HEK293 (cell line): ENCODE measurements at regions not wholly inside any gene's neighbourhood (a gene's known extent, or its start where the extent isn't known, plus 50 kb on each side); places are given as distances from the start of the nearest gene placed in this dataset.

Source experiments
- CTCF ChIA-PET: fragments of 350-600 bp; formaldehyde crosslinking; extraction: SDS; loops from one replicate; lab custom pipeline; 2021; ENCODE audit warnings: antibody characterized with exemption; lab: Yijun Ruan, JAX
- POLR2A ChIA-PET: fragments of 300-600 bp; formaldehyde crosslinking; extraction: SDS; loops from one replicate; lab custom pipeline; 2020; ENCODE audit warnings: antibody characterized with exemption, inconsistent platforms; lab: Yijun Ruan, JAX
- H3K27ac ChIP-seq: fragments of 200-500 bp; sonication (Bioruptor generic); 2 replicates; pipeline ENCODE4 v1.5.1; 2014; ENCODE audit warnings: low read depth, low read length, control low read depth, inconsistent platforms; ENCODE audit errors: extremely low read depth
- H3K36me3 ChIP-seq, 2 experiments: fragments of 200-500 bp in 1 of 2; sonication (Bioruptor generic) in 1 of 2; 1 replicate in 1 of 2; 2 replicates in 1 of 2; pipeline ENCODE4 v1.5.1; 2014 to 2017; ENCODE audit warnings: inconsistent platforms in 2 of 2, low read length in 2 of 2; ENCODE audit not compliant: control insufficient read depth in 2 of 2, insufficient read depth in 1 of 2
- H3K4me1 ChIP-seq: fragments of 200-500 bp; sonication (Bioruptor generic); 2 replicates; pipeline ENCODE4 v1.5.1; 2014; ENCODE audit warnings: mild to moderate bottlenecking, low read length, inconsistent platforms; ENCODE audit not compliant: control insufficient read depth, insufficient read depth
- H3K4me3 ChIP-seq: 2 replicates; pipeline ENCODE4 v1.5.1; 2011; ENCODE audit warnings: low read depth, mild to moderate bottlenecking, control low read depth, low read length, moderate library complexity
- H3K9me3 ChIP-seq: fragments of 200-500 bp; sonication (Bioruptor generic); 2 replicates; pipeline ENCODE4 v1.5.1; 2014; ENCODE audit warnings: low read depth, low read length, inconsistent platforms; ENCODE audit not compliant: control insufficient read depth, insufficient read depth
- GLIS2 ChIP-seq: fragments of 450-650 bp; formaldehyde crosslinking; IDR thresholded peaks from 2 replicates; pipeline ENCODE4 v1.5.1; 2016; ENCODE audit warnings: missing biosample characterization, missing genetic modification characterization
- KLF1 ChIP-seq: fragments of 450-650 bp; formaldehyde crosslinking; IDR thresholded peaks from 2 replicates; pipeline ENCODE4 v1.5.1; 2016; ENCODE audit warnings: missing biosample characterization, missing genetic modification characterization
- KLF16 ChIP-seq: fragments of 450-650 bp; formaldehyde crosslinking; IDR thresholded peaks from 2 replicates; pipeline ENCODE4 v1.5.1; 2017; ENCODE audit warnings: missing biosample characterization, missing genetic modification characterization
- MYNN ChIP-seq: fragments of 450-650 bp; formaldehyde crosslinking; IDR thresholded peaks from 2 replicates; pipeline ENCODE4 v1.5.1; 2016; ENCODE audit warnings: missing biosample characterization, missing genetic modification characterization, borderline replicate concordance
- OVOL3 ChIP-seq: fragments of 450-650 bp; formaldehyde crosslinking; IDR thresholded peaks from 2 replicates; pipeline ENCODE4 v1.5.1; 2016; ENCODE audit warnings: missing biosample characterization, missing genetic modification characterization
- PATZ1 ChIP-seq: fragments of 450-650 bp; formaldehyde crosslinking; IDR thresholded peaks from 2 replicates; pipeline ENCODE4 v1.5.1; 2016; ENCODE audit warnings: missing biosample characterization, missing genetic modification characterization
- SCRT1 ChIP-seq: fragments of 450-650 bp; formaldehyde crosslinking; IDR thresholded peaks from 2 replicates; pipeline ENCODE4 v1.5.1; 2016; ENCODE audit warnings: missing biosample characterization, missing genetic modification characterization, borderline replicate concordance
- WT1 ChIP-seq: fragments of 450-650 bp; formaldehyde crosslinking; IDR thresholded peaks from 2 replicates; pipeline ENCODE4 v1.5.1; 2016; ENCODE audit warnings: missing biosample characterization, missing genetic modification characterization
- YY1 ChIP-seq: fragments of 450-650 bp; formaldehyde crosslinking; IDR thresholded peaks from 2 replicates; pipeline ENCODE4 v1.5.1; 2018; ENCODE audit warnings: missing biosample characterization, missing genetic modification characterization
- YY2 ChIP-seq: fragments of 450-650 bp; formaldehyde crosslinking; IDR thresholded peaks from 2 replicates; pipeline ENCODE4 v1.5.1; 2016; ENCODE audit warnings: missing biosample characterization, missing genetic modification characterization
- ZBTB20 ChIP-seq: fragments of 450-650 bp; formaldehyde crosslinking; IDR thresholded peaks from 2 replicates; pipeline ENCODE4 v1.5.1; 2016; ENCODE audit warnings: missing biosample characterization, missing genetic modification characterization
- ZNF169 ChIP-seq: fragments of 450-650 bp; formaldehyde crosslinking; IDR thresholded peaks from 2 replicates; pipeline ENCODE4 v1.5.1; 2016; ENCODE audit warnings: missing biosample characterization, missing genetic modification characterization
- ZNF184 ChIP-seq: fragments of 450-650 bp; IDR thresholded peaks from 2 replicates; pipeline ENCODE4 v1.5.1; 2018; ENCODE audit warnings: missing biosample characterization, mild to moderate bottlenecking, missing genetic modification characterization
- ZNF202 ChIP-seq: fragments of 450-650 bp; formaldehyde crosslinking; IDR thresholded peaks from 2 replicates; pipeline ENCODE4 v1.5.1; 2016; ENCODE audit warnings: missing biosample characterization, missing genetic modification characterization, borderline replicate concordance
- ZNF211 ChIP-seq: fragments of 450-650 bp; formaldehyde crosslinking; IDR thresholded peaks from 2 replicates; pipeline ENCODE4 v1.5.1; 2016; ENCODE audit warnings: low read depth, missing biosample characterization, missing genetic modification characterization
- ZNF23 ChIP-seq: fragments of 450-650 bp; formaldehyde crosslinking; IDR thresholded peaks from 2 replicates; pipeline ENCODE4 v1.5.1; 2016; ENCODE audit warnings: missing biosample characterization, missing genetic modification characterization, borderline replicate concordance
- ZNF248 ChIP-seq: fragments of 450-650 bp; formaldehyde crosslinking; IDR thresholded peaks from 2 replicates; pipeline ENCODE4 v1.5.1; 2017; ENCODE audit warnings: missing biosample characterization, missing genetic modification characterization
- ZNF302 ChIP-seq: fragments of 450-650 bp; formaldehyde crosslinking; IDR thresholded peaks from 2 replicates; pipeline ENCODE4 v1.5.1; 2016; ENCODE audit warnings: missing biosample characterization, missing genetic modification characterization, low read depth
- ZNF354C ChIP-seq: fragments of 450-650 bp; formaldehyde crosslinking; IDR thresholded peaks from 2 replicates; pipeline ENCODE4 v1.5.1; 2016; ENCODE audit warnings: missing biosample characterization, missing genetic modification characterization, low read depth, borderline replicate concordance
- ZNF510 ChIP-seq: fragments of 450-650 bp; formaldehyde crosslinking; IDR thresholded peaks from 2 replicates; pipeline ENCODE4 v1.5.1; 2018; ENCODE audit warnings: mild to moderate bottlenecking, missing genetic modification characterization, missing biosample characterization; ENCODE audit not compliant: insufficient replicate concordance
- ZNF600 ChIP-seq: fragments of 450-650 bp; formaldehyde crosslinking; IDR thresholded peaks from 2 replicates; pipeline ENCODE4 v1.5.1; 2016; ENCODE audit warnings: missing biosample characterization, missing genetic modification characterization
- ZNF626 ChIP-seq: fragments of 450-650 bp; sonication (Bioruptor Pico); formaldehyde crosslinking; IDR thresholded peaks from 2 replicates; pipeline ENCODE4 v1.5.1; 2018; ENCODE audit warnings: missing biosample characterization, missing genetic modification characterization, inconsistent platforms
- ZNF654 ChIP-seq: fragments of 450-650 bp; formaldehyde crosslinking; IDR thresholded peaks from 2 replicates; pipeline ENCODE4 v1.5.1; 2016; ENCODE audit warnings: low read depth, missing biosample characterization, missing genetic modification characterization
- ZNF660 ChIP-seq: fragments of 450-650 bp; IDR thresholded peaks from 2 replicates; pipeline ENCODE4 v1.5.1; 2018; ENCODE audit warnings: missing biosample characterization, mild to moderate bottlenecking, missing genetic modification characterization
- TF ChIP-seq, protein P1 (sequence below): fragments of 450-650 bp; formaldehyde crosslinking; IDR thresholded peaks from 2 replicates; pipeline ENCODE4; 2016; ENCODE audit warnings: missing biosample characterization, missing genetic modification characterization

- no peak overlapping the region for H3K27ac ChIP-seq
- H3K4me3 ChIP-seq = no peak overlapping the region
- H3K9me3 ChIP-seq = no peaks in the 10 kb centered on the region
- ChIA-PET POLR2A (no interaction called here), CTCF (interaction anchor here (0.7 kb wide), 1 partner anchor 41 kb away, joined by 4 read pairs; no protein-coding TSS in a partner anchor)
- TF ChIP-seq ZNF654 (no peak), ZNF248 (tag by site-specific recombination) (no peak), WT1 (tag by site-specific recombination) (no peak), GLIS2 (tag by site-specific recombination) (no peak), ZNF184 (tag by site-specific recombination) (no peak), OVOL3 (tag by site-specific recombination) (no peak), ZNF202 (no peak), ZBTB20 (tag by site-specific recombination) (no peak), ZNF211 (tag by site-specific recombination) (no peak)
- no peaks in the 10 kb centered on the region for H3K36me3 ChIP-seq
- no peaks in the 10 kb centered on the region for H3K4me1 ChIP-seq
Observed at GRCh38 chr3:80663426-80663825, 895.6 kb upstream of the ROBO1 start.

DNA sequence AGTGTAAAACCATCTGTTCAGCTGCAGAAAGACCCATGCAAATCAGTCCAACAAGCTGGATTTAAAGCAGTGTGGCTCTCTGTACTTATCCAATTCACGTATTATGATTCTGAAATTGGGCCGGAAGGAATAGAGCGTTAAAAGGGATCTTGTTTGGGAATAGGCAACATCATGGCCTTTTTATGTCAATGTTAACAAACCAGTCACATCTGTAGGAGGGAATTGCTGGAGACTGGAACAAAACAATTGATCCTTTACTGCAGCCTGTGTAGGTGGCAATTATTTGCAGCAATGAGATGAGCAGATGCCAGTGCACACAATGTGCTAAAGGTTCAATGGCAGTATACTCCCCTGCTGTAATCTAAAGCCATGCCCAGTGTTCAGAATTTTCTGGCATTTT, 887.4 kb upstream of the ROBO1 start:
- no peaks in the 10 kb centered on the region for H3K9me3 ChIP-seq
- H3K4me3 ChIP-seq = no peak overlapping the region
- no peaks in the 10 kb centered on the region for H3K4me1 ChIP-seq
- H3K36me3 ChIP-seq = no peaks in the 10 kb centered on the region
- no peak overlapping the region for H3K27ac ChIP-seq
- no peak for TF ChIP-seq ZNF626 (tag by site-specific recombination)
- TF ChIP-seq ZNF169 (tag by site-specific recombination) = no peak
- TF ChIP-seq ZNF354C (tag by site-specific recombination) = no peak
- no peak for TF ChIP-seq ZNF600 (tag by site-specific recombination)
- TF ChIP-seq, protein P1, sequence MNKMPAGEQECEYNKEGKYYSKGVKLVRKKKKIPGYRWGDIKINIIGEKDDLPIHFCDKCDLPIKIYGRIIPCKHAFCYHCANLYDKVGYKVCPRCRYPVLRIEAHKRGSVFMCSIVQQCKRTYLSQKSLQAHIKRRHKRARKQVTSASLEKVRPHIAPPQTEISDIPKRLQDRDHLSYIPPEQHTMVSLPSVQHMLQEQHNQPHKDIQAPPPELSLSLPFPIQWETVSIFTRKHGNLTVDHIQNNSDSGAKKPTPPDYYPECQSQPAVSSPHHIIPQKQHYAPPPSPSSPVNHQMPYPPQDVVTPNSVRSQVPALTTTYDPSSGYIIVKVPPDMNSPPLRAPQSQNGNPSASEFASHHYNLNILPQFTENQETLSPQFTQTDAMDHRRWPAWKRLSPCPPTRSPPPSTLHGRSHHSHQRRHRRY (tag by site-specific recombination) = no peak
- TF ChIP-seq PATZ1 (tag by site-specific recombination) = no peak
- TF ChIP-seq ZNF660 (tag by site-specific recombination) = no peak
- POLR2A ChIA-PET = no interaction called here
- CTCF ChIA-PET = no interaction called here

DNA sequence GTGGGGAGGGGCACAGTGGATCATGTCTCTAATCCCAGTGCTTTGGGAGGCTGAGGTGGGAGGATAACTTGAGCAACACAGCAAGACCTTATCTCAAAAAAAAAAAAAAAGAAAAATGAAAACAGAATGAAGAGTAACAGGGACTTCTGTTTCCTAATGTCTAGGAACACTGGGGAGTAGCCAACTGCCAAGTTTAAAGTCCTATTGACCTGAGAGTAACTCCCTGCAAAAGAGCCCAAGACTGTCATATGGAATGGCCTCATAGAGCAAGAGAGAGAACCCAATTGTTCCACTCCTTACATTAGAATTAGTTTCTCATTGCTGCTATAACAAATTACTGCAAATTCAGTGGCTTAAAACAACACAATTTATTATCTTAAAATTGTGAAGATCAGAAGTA, 881.4 kb upstream of the ROBO1 start:
- TF ChIP-seq YY1 (no peak), ZNF600 (tag by site-specific recombination) (no peak), SCRT1 (tag by site-specific recombination) (no peak), KLF16 (tag by site-specific recombination) (no peak), ZNF510 (no peak), ZNF23 (tag by site-specific recombination) (no peak), YY2 (tag by site-specific recombination) (no peak), ZNF302 (no peak), MYNN (tag by site-specific recombination) (no peak), KLF1 (tag by site-specific recombination) (no peak)
- Histone ChIP-seq H3K4me1 (no peaks in the 10 kb centered on the region), H3K9me3 (no peaks in the 10 kb centered on the region), H3K36me3 (no peaks in the 10 kb centered on the region), H3K4me3 (no peak overlapping the region), H3K27ac (no peak overlapping the region)
- POLR2A ChIA-PET = no interaction called here
- CTCF ChIA-PET = no interaction called here
